HCT116 (cell line): ENCODE measurements at regions not wholly inside any gene's neighbourhood (a gene's known extent, or its start where the extent isn't known, plus 50 kb on each side); places are given as distances from the start of the nearest gene placed in this dataset.

Experiments used
- ATAC-seq: fragments of 200-7000 bp; cut with Tn5 transposase; 2 replicates; pipeline ENCODE4 v1.9.1; 2020; ENCODE audit warnings: mild to moderate bottlenecking, moderate library complexity
- BruUV-seq: library from RNA; stranded (reverse); fragments of 400-500 nt; replicated peaks from 2 replicates; lab custom pipeline; 2021; lab: Mats Ljungman, UMichigan
- CTCF ChIA-PET: fragments of 300-600 bp; sonication (Branson Sonifier 250); formaldehyde crosslinking; loops from one replicate; lab custom pipeline; 2021; ENCODE audit warnings: antibody characterized with exemption; lab: Charles Lee
- POLR2A ChIA-PET: fragments of 300-600, 350-600 bp; sonication (Branson Sonifier 250); formaldehyde crosslinking; loops from one replicate; lab custom pipeline; 2021; ENCODE audit warnings: antibody characterized with exemption; lab: Charles Lee
- RAD21 ChIA-PET, 2 experiments: fragments of 300-600 bp; sonication (Branson Sonifier 250); formaldehyde crosslinking; loops; one replicate each; lab custom pipeline; 2023; ENCODE audit warnings: low total read pairs in 2 of 2; ENCODE audit not compliant: uncharacterized antibody in 2 of 2, unreplicated experiment in 2 of 2, low non-redundant PET in 1 of 2; lab: Charles Lee
- DNase-seq: peaks from one replicate; pipeline ENCODE4 v3.0.0-alpha.2; 2010; ENCODE audit warnings: low read depth, low spot score
- H2AFZ ChIP-seq: fragments of 200-600 bp; shearing (Covaris generic), sonication (generic); 2 replicates; pipeline ENCODE4 v1.6.1; 2017; ENCODE audit warnings: low read depth, mixed run types, mixed read lengths, antibody characterized with exemption, low read length; ENCODE audit not compliant: poor library complexity, severe bottlenecking
- H3K27ac ChIP-seq: 2 replicates; pipeline ENCODE4 v1.5.1; 2012; ENCODE audit warnings: low read depth, low read length
- H3K27me3 ChIP-seq: fragments of 200-600 bp; sonication (generic); 2 replicates; pipeline ENCODE4 v1.6.1; 2016; ENCODE audit warnings: mixed run types, low read length, mixed read lengths; ENCODE audit not compliant: insufficient read depth
- H3K36me3 ChIP-seq, 2 experiments: fragments of 200-500 bp in 1 of 2; fragments of 200-600 bp in 1 of 2; sonication (Bioruptor generic) in 1 of 2; sonication (generic) in 1 of 2; 2 replicates each; pipeline versions ENCODE4 v1.5.1 to v1.6.1; 2014 to 2016; ENCODE audit warnings: low read length in 2 of 2, inconsistent platforms in 1 of 2, mixed read lengths in 1 of 2, mixed run types in 1 of 2; ENCODE audit not compliant: insufficient read depth in 2 of 2, control insufficient read depth in 1 of 2
- H3K4me1 ChIP-seq, 2 experiments: fragments of 200-600 bp in 1 of 2; sonication (generic) in 1 of 2; 2 replicates each; pipeline versions ENCODE4 v1.5.1 to v1.6.1; 2012 to 2017; ENCODE audit warnings: low read length in 2 of 2, inconsistent platforms in 1 of 2, mild to moderate bottlenecking in 1 of 2, mixed read lengths in 1 of 2, mixed run types in 1 of 2, moderate library complexity in 1 of 2; ENCODE audit not compliant: insufficient read depth in 2 of 2, control insufficient read depth in 1 of 2
- H3K4me2 ChIP-seq: fragments of 200-600 bp; sonication (generic); 2 replicates; pipeline ENCODE4 v1.6.1; 2017; ENCODE audit warnings: mixed run types, low read length, mixed read lengths
- H3K4me3 ChIP-seq, 2 experiments: fragments of 200-600 bp in 1 of 2; sonication (generic) in 1 of 2; replicated peaks in 1 of 2; 2 replicates each; pipeline ENCODE4 v1.5.1; 2011 to 2016; ENCODE audit warnings: low read length in 2 of 2, control low read depth in 1 of 2, low read depth in 1 of 2, mild to moderate bottlenecking in 1 of 2, mixed read lengths in 1 of 2, mixed run types in 1 of 2
- H3K79me2 ChIP-seq: fragments of 200-600 bp; sonication (generic); 2 replicates; pipeline ENCODE4 v1.6.1; 2017; ENCODE audit warnings: mild to moderate bottlenecking, mixed run types, low read length, moderate library complexity, mixed read lengths; ENCODE audit not compliant: insufficient read depth
- H3K9ac ChIP-seq: fragments of 200-600 bp; sonication (generic); 2 replicates; pipeline ENCODE4 v1.6.1; 2016; ENCODE audit warnings: low read length, mixed read lengths
- H3K9me2 ChIP-seq: fragments of 200-600 bp; sonication (generic), shearing (Covaris generic); 2 replicates; pipeline ENCODE4 v1.6.1; 2017; ENCODE audit warnings: mixed run types, mild to moderate bottlenecking, moderate library complexity; ENCODE audit not compliant: insufficient read depth
- H3K9me3 ChIP-seq, 2 experiments: fragments of 200-500 bp in 1 of 2; fragments of 200-600 bp in 1 of 2; sonication (Bioruptor generic) in 1 of 2; sonication (generic) in 1 of 2; 2 replicates each; pipeline ENCODE4 v1.6.1; 2014 to 2017; ENCODE audit warnings: low read length in 2 of 2, mixed read lengths in 2 of 2, inconsistent platforms in 1 of 2, low read depth in 1 of 2, mild to moderate bottlenecking in 1 of 2, mixed run types in 1 of 2, moderate library complexity in 1 of 2; ENCODE audit not compliant: control insufficient read depth in 1 of 2, insufficient read depth in 1 of 2
- H4K20me1 ChIP-seq: fragments of 200-600 bp; sonication (generic), shearing (Covaris generic); 2 replicates; pipeline ENCODE4 v1.6.1; 2017; ENCODE audit warnings: mixed run types, mild to moderate bottlenecking, moderate library complexity; ENCODE audit not compliant: insufficient read depth
- ATF3 ChIP-seq: IDR thresholded peaks from 2 replicates; pipeline ENCODE4 v1.6.1; 2012
- CBX3 ChIP-seq: IDR thresholded peaks from 2 replicates; pipeline ENCODE4 v1.6.1; 2012; ENCODE audit warnings: low read depth
- CEBPB ChIP-seq: IDR thresholded peaks from 2 replicates; pipeline ENCODE4 v1.6.1; 2012; ENCODE audit warnings: low read depth
- EGR1 ChIP-seq: IDR thresholded peaks from 2 replicates; pipeline ENCODE4 v1.6.1; 2012; ENCODE audit warnings: low read depth
- ELF1 ChIP-seq: IDR thresholded peaks from 2 replicates; pipeline ENCODE4 v1.6.1; 2012; ENCODE audit warnings: low read depth, borderline replicate concordance
- EZH2phosphoT487 ChIP-seq: fragments of 200-600 bp; IDR thresholded peaks from 2 replicates; pipeline ENCODE4 v1.6.1; 2018; ENCODE audit warnings: antibody characterized with exemption, borderline replicate concordance
- POLR2A ChIP-seq: IDR thresholded peaks from 2 replicates; pipeline ENCODE4 v1.7.0; 2011; ENCODE audit warnings: borderline replicate concordance; ENCODE audit not compliant: insufficient read depth, insufficient read length; ENCODE audit errors: extremely low read depth
- RAD21 ChIP-seq: IDR thresholded peaks from 2 replicates; pipeline ENCODE4 v1.6.1; 2012; ENCODE audit warnings: low read depth, mild to moderate bottlenecking
- SP1 ChIP-seq: IDR thresholded peaks from 2 replicates; pipeline ENCODE4 v1.6.1; 2012; ENCODE audit warnings: low read depth
- TCF7L2 ChIP-seq: IDR thresholded peaks from 2 replicates; pipeline ENCODE4 v1.7.0; 2011; ENCODE audit warnings: borderline replicate concordance, inconsistent platforms; ENCODE audit not compliant: insufficient read depth, insufficient read length; ENCODE audit errors: extremely low read depth
- YY1 ChIP-seq: IDR thresholded peaks from 2 replicates; pipeline ENCODE4 v1.6.1; 2011; ENCODE audit warnings: low read length, low read depth, moderate library complexity, mild to moderate bottlenecking; ENCODE audit not compliant: insufficient replicate concordance; ENCODE audit errors: extremely low read depth
- ZBTB33 ChIP-seq: IDR thresholded peaks from 2 replicates; pipeline ENCODE4 v1.6.1; 2011; ENCODE audit warnings: mild to moderate bottlenecking, low read length, moderate library complexity; ENCODE audit not compliant: insufficient replicate concordance; ENCODE audit errors: extremely low read depth
- intact Hi-C: fragments of 100-400 bp; cut with micrococcal nuclease; formaldehyde crosslinking; loops from 2 replicates; pipeline ENCODE4 v1.10.0; 2022
- TF ChIP-seq, protein P1 (sequence below), 3 experiments: fragments of 200-600 bp in 1 of 3; sonication (generic) in 1 of 3; IDR thresholded peaks in 2 of 3; conservative IDR thresholded peaks in 1 of 3; 2 replicates each; pipeline ENCODE4 v1.5.1; 2012 to 2017; ENCODE audit warnings: low read depth in 2 of 3, low read length in 2 of 3, antibody characterized with exemption in 1 of 3, borderline replicate concordance in 1 of 3, control low read depth in 1 of 3, mild to moderate bottlenecking in 1 of 3, mixed read lengths in 1 of 3, mixed run types in 1 of 3, moderate library complexity in 1 of 3; ENCODE audit not compliant: insufficient read depth in 1 of 3

GRCh38 chr9:23153058-23153457 is 673.0 kb downstream of the ELAVL2 start:
- ATAC-seq (no peak), DNase-seq (no peak)
- Histone ChIP-seq H3K4me3 (no peak overlapping the region), H3K4me2 (no peak overlapping the region), H3K79me2 (no peaks in the 10 kb centered on the region), H3K27me3 (no peaks in the 10 kb centered on the region), H3K9me3 (peaks cover 0 to 9% of the 10 kb centered on the region in 2 experiments; a peak in 2 of 4 replicates), H3K9me2 (no peaks in the 10 kb centered on the region), H3K4me1 (no peaks in the 10 kb centered on the region)
- intact Hi-C loops, result no loop called here
- ChIA-PET RAD21 (no interaction called here), POLR2A (no interaction called here)
- TF ChIP-seq ELF1, result no peak
- no peak for TF ChIP-seq ATF3
- TF ChIP-seq POLR2A, result no peak
- TF ChIP-seq RAD21, result no peak
- no peak for TF ChIP-seq CEBPB
- no peak for TF ChIP-seq SP1
- no peak for TF ChIP-seq YY1
- TF ChIP-seq, protein P1, sequence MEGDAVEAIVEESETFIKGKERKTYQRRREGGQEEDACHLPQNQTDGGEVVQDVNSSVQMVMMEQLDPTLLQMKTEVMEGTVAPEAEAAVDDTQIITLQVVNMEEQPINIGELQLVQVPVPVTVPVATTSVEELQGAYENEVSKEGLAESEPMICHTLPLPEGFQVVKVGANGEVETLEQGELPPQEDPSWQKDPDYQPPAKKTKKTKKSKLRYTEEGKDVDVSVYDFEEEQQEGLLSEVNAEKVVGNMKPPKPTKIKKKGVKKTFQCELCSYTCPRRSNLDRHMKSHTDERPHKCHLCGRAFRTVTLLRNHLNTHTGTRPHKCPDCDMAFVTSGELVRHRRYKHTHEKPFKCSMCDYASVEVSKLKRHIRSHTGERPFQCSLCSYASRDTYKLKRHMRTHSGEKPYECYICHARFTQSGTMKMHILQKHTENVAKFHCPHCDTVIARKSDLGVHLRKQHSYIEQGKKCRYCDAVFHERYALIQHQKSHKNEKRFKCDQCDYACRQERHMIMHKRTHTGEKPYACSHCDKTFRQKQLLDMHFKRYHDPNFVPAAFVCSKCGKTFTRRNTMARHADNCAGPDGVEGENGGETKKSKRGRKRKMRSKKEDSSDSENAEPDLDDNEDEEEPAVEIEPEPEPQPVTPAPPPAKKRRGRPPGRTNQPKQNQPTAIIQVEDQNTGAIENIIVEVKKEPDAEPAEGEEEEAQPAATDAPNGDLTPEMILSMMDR (IDR thresholded peaks at IDR 0.05 in 2 of 3, conservative IDR thresholded peaks at IDR 0.05 in 1 of 3; ENCODE audit: borderline replicate concordance in 1 of 3, insufficient read depth in 1 of 3, low read depth in 2 of 3, low read length in 2 of 3), result peak in 1 of 3 experiments; percentile 15; a peak in 1 of 6 replicates
- TF ChIP-seq, all 23 proteins: peak for 1
- Histone ChIP-seq H3K36me3 (no peaks in the 10 kb centered on the region), H3K27ac (no peak overlapping the region), H2AFZ (no peak overlapping the region), H3K9ac (no peak overlapping the region), H4K20me1 (no peaks in the 10 kb centered on the region)
- no TSS peak for BruUV-seq
- CTCF ChIA-PET, result no interaction called here

DNA sequence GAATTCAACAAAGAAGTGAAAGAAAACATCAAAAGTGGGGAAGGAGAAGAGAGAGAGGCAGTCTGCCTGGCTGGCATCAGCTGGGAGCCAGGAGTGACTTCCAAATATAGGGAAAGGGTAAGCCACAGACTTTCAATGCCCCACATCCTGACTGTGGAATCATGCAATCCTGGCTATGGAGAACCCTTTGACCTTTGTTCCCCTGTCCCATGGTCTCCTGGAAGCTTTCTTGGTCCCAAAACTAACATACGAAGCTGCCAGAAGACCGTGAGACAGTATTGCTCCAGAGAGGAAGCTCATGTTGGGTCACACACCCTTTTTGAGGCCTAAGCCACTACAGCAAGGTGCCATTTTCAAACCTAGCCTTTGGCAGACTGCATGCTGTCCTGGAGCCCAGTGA is 665.5 kb downstream of the ELAVL2 start:
- TF ChIP-seq EGR1, result no peak
- no peak for TF ChIP-seq YY1
- no peak for TF ChIP-seq CBX3
- no peak for TF ChIP-seq TCF7L2
- no peak for TF ChIP-seq ZBTB33
- no peak for TF ChIP-seq EZH2phosphoT487
- POLR2A ChIA-PET, result no interaction called here
- H3K79me2 ChIP-seq, result no peaks in the 10 kb centered on the region
- RAD21 ChIA-PET, result no interaction called here
- H3K27ac ChIP-seq, result no peak overlapping the region
- no peak for ATAC-seq
- H3K4me1 ChIP-seq, result no peaks in the 10 kb centered on the region
- H3K36me3 ChIP-seq, result no peaks in the 10 kb centered on the region
- H3K27me3 ChIP-seq, result no peaks in the 10 kb centered on the region
- H3K9me3 ChIP-seq, result peaks cover 0 to 9% of the 10 kb centered on the region in 2 experiments; a peak in 2 of 4 replicates
- CTCF ChIA-PET, result no interaction called here
- no peak overlapping the region for H3K4me2 ChIP-seq
- no peak overlapping the region for H3K9ac ChIP-seq
- no TSS peak for BruUV-seq
- no peak overlapping the region for H3K4me3 ChIP-seq
- intact Hi-C loops, result no loop called here
- no peak for DNase-seq
- no peaks in the 10 kb centered on the region for H4K20me1 ChIP-seq
- no peaks in the 10 kb centered on the region for H3K9me2 ChIP-seq
- H2AFZ ChIP-seq, result no peak overlapping the region
